ENCODE measurements at regions not wholly inside any gene's neighbourhood (a gene's known extent, or its start where the extent isn't known, plus 50 kb on each side); places are given as distances from the start of the nearest gene placed in this dataset.
"Not testable (repeated sequence)": the region's sequence is repeated elsewhere in the genome, so short reads cannot be mapped to it uniquely, and the experiment has no call there.

- no peaks in the 10 kb centered on the region for H3K27me3 ChIP-seq (ENCODE audit: insufficient read depth, low read length)
- no peaks in the 10 kb centered on the region for H3K4me1 ChIP-seq (ENCODE audit: insufficient read depth, low read length)
- ChIA-PET POLR2A (ENCODE audit: partially characterized antibody) (no interaction called here), CTCF (ENCODE audit: partially characterized antibody) (no interaction called here)
- Mint-ChIP-seq H3K36me3 (no peaks in the 10 kb centered on the region), H3K27me3 (peaks cover 0 to 6% of the 10 kb centered on the region in 2 donors), H3K4me3 (no peak overlapping the region), H3K27ac (no peak overlapping the region), H3K4me1 (no peaks in the 10 kb centered on the region), H3K9me3 (peaks cover 0 to 3% (median 0%) of the 10 kb centered on the region in 8 donors)
- no peak overlapping the region for H3K27ac ChIP-seq (ENCODE audit: low read depth, low read length)
- no peaks in the 10 kb centered on the region for H3K36me3 ChIP-seq (ENCODE audit: insufficient read depth, low read length)
- no peak overlapping the region for H3K4me3 ChIP-seq (ENCODE audit: low read length in 2 of 2)
- H3K9me3 ChIP-seq (ENCODE audit: control insufficient read depth in 1 of 2, low read length in 2 of 2), result no peaks in the 10 kb centered on the region
- intact Hi-C loops (cut with micrococcal nuclease), result no loop called here
- DNase-seq, result no peak
Observed at GRCh38 chr15:84400017-84400740, 164.6 kb downstream of the GOLGA6L4 start.

- Histone ChIP-seq H3K36me3 (ENCODE audit: insufficient read depth, low read length) (no peaks in the 10 kb centered on the region), H3K9me3 (ENCODE audit: control insufficient read depth in 1 of 2, low read length in 2 of 2) (no peaks in the 10 kb centered on the region), H3K27me3 (ENCODE audit: insufficient read depth, low read length) (no peaks in the 10 kb centered on the region), H3K27ac (ENCODE audit: low read depth, low read length) (no peak overlapping the region), H3K4me3 (ENCODE audit: low read length in 2 of 2) (no peak overlapping the region), H3K4me1 (ENCODE audit: insufficient read depth, low read length) (no peaks in the 10 kb centered on the region)
- ChIA-PET POLR2A (ENCODE audit: partially characterized antibody) (no interaction called here), CTCF (ENCODE audit: partially characterized antibody) (no interaction called here)
- H3K27me3 Mint-ChIP-seq, result peaks cover 0 to 6% of the 10 kb centered on the region in 2 donors
- H3K4me1 Mint-ChIP-seq, result no peaks in the 10 kb centered on the region
- no peaks in the 10 kb centered on the region for H3K36me3 Mint-ChIP-seq
- intact Hi-C loops (cut with micrococcal nuclease), result no loop called here
- H3K9me3 Mint-ChIP-seq, result peaks cover 0 to 3% (median 0%) of the 10 kb centered on the region in 8 donors
- H3K27ac Mint-ChIP-seq, result no peak overlapping the region
- H3K4me3 Mint-ChIP-seq, result no peak overlapping the region
- no peak for DNase-seq
Observed at GRCh38 chr15:84400820-84401219, 165.2 kb downstream of the GOLGA6L4 start.

GRCh38 chr15:84401461-84401860, 165.9 kb downstream of the GOLGA6L4 start:
- H3K4me1 ChIP-seq (ENCODE audit: insufficient read depth, low read length); H3K4me3 ChIP-seq (ENCODE audit: low read length in 2 of 2); intact Hi-C loops (cut with micrococcal nuclease); POLR2A ChIA-PET (ENCODE audit: partially characterized antibody); H3K36me3 Mint-ChIP-seq; H3K27ac ChIP-seq (ENCODE audit: low read depth, low read length); CTCF ChIA-PET (ENCODE audit: partially characterized antibody); H3K36me3 ChIP-seq (ENCODE audit: insufficient read depth, low read length); H3K27me3 Mint-ChIP-seq; H3K27ac Mint-ChIP-seq; H3K9me3 Mint-ChIP-seq; H3K27me3 ChIP-seq (ENCODE audit: insufficient read depth, low read length); H3K9me3 ChIP-seq (ENCODE audit: control insufficient read depth in 1 of 2, low read length in 2 of 2); DNase-seq; H3K4me1 Mint-ChIP-seq: not testable (repeated sequence)
- H3K4me3 Mint-ChIP-seq, result peak overlapping the region in 1 of 8 donors; percentile 39

- H3K36me3 ChIP-seq (ENCODE audit: insufficient read depth, low read length); H3K27ac Mint-ChIP-seq; H3K9me3 Mint-ChIP-seq; H3K36me3 Mint-ChIP-seq; intact Hi-C loops (cut with micrococcal nuclease); H3K27ac ChIP-seq (ENCODE audit: low read depth, low read length); H3K9me3 ChIP-seq (ENCODE audit: control insufficient read depth in 1 of 2, low read length in 2 of 2); H3K4me1 ChIP-seq (ENCODE audit: insufficient read depth, low read length); H3K4me1 Mint-ChIP-seq; H3K27me3 Mint-ChIP-seq; POLR2A ChIA-PET (ENCODE audit: partially characterized antibody); H3K4me3 Mint-ChIP-seq; CTCF ChIA-PET (ENCODE audit: partially characterized antibody); DNase-seq; H3K27me3 ChIP-seq (ENCODE audit: insufficient read depth, low read length); H3K4me3 ChIP-seq (ENCODE audit: low read length in 2 of 2): not testable (repeated sequence)
Observed at GRCh38 chr15:84401891-84402840, 166.6 kb downstream of the GOLGA6L4 start.

GRCh38 chr15:84402856-84403608, 167.5 kb downstream of the GOLGA6L4 start:
- Histone ChIP-seq H3K36me3 (ENCODE audit: insufficient read depth, low read length) (no peaks in the 10 kb centered on the region), H3K27ac (ENCODE audit: low read depth, low read length) (no peak overlapping the region), H3K27me3 (ENCODE audit: insufficient read depth, low read length) (no peaks in the 10 kb centered on the region), H3K4me3 (ENCODE audit: low read length in 2 of 2) (no peak overlapping the region), H3K9me3 (ENCODE audit: control insufficient read depth in 1 of 2, low read length in 2 of 2) (no peaks in the 10 kb centered on the region), H3K4me1 (ENCODE audit: insufficient read depth, low read length) (no peaks in the 10 kb centered on the region)
- DNase-seq, result peak in 1 of 5 donors; percentile 28
- no peaks in the 10 kb centered on the region for H3K4me1 Mint-ChIP-seq
- H3K36me3 Mint-ChIP-seq, result no peaks in the 10 kb centered on the region
- CTCF ChIA-PET (ENCODE audit: partially characterized antibody), result no interaction called here
- no peak overlapping the region for H3K4me3 Mint-ChIP-seq
- intact Hi-C loops (cut with micrococcal nuclease), result no loop called here
- H3K9me3 Mint-ChIP-seq, result peaks cover 0 to 3% (median 0%) of the 10 kb centered on the region in 8 donors
- no peak overlapping the region for H3K27ac Mint-ChIP-seq
- POLR2A ChIA-PET (ENCODE audit: partially characterized antibody), result no interaction called here
- H3K27me3 Mint-ChIP-seq, result peaks cover 0 to 1% of the 10 kb centered on the region in 2 donors

GRCh38 chr15:84409357-84409756, 173.8 kb downstream of the GOLGA6L4 start:
- H3K27ac ChIP-seq (ENCODE audit: low read depth, low read length); H3K4me3 ChIP-seq (ENCODE audit: low read length in 2 of 2); H3K4me1 Mint-ChIP-seq; H3K36me3 ChIP-seq (ENCODE audit: insufficient read depth, low read length); H3K9me3 Mint-ChIP-seq; H3K27me3 ChIP-seq (ENCODE audit: insufficient read depth, low read length); CTCF ChIA-PET (ENCODE audit: partially characterized antibody); intact Hi-C loops (cut with micrococcal nuclease); H3K27ac Mint-ChIP-seq; H3K4me1 ChIP-seq (ENCODE audit: insufficient read depth, low read length); DNase-seq; H3K36me3 Mint-ChIP-seq; H3K9me3 ChIP-seq (ENCODE audit: control insufficient read depth in 1 of 2, low read length in 2 of 2); H3K27me3 Mint-ChIP-seq; POLR2A ChIA-PET (ENCODE audit: partially characterized antibody); H3K4me3 Mint-ChIP-seq: not testable (repeated sequence)

GRCh38 chr15:84421513-84422181, 179.2 kb upstream of the ZSCAN2 start:
- H3K9me3 Mint-ChIP-seq; POLR2A ChIA-PET (ENCODE audit: partially characterized antibody); H3K4me3 Mint-ChIP-seq; H3K27me3 ChIP-seq (ENCODE audit: insufficient read depth, low read length); H3K9me3 ChIP-seq (ENCODE audit: control insufficient read depth in 1 of 2, low read length in 2 of 2); CTCF ChIA-PET (ENCODE audit: partially characterized antibody); H3K27me3 Mint-ChIP-seq; H3K4me1 ChIP-seq (ENCODE audit: insufficient read depth, low read length); H3K27ac ChIP-seq (ENCODE audit: low read depth, low read length); H3K36me3 ChIP-seq (ENCODE audit: insufficient read depth, low read length); H3K4me3 ChIP-seq (ENCODE audit: low read length in 2 of 2); H3K36me3 Mint-ChIP-seq; H3K4me1 Mint-ChIP-seq; H3K27ac Mint-ChIP-seq; intact Hi-C loops (cut with micrococcal nuclease): not testable (repeated sequence)
- DNase-seq, result peak in 2 of 5 donors; percentile 3 to 18
